ENCODE measurements at regions not wholly inside any gene's neighbourhood (a gene's known extent, or its start where the extent isn't known, plus 50 kb on each side); places are given as distances from the start of the nearest gene placed in this dataset.

- TF ChIP-seq FOXM1 (IDR thresholded peaks at IDR 0.05; ENCODE audit: borderline replicate concordance) = no peak
- no peak for TF ChIP-seq NFRKB (IDR thresholded peaks at IDR 0.05)
- TF ChIP-seq CTBP1 (IDR thresholded peaks at IDR 0.05; ENCODE audit: borderline replicate concordance) = no peak
- TF ChIP-seq PKNOX1 (IDR thresholded peaks at IDR 0.05) = no peak
- TF ChIP-seq FOXK2 (IDR thresholded peaks at IDR 0.05) = no peak
- no peak for TF ChIP-seq HDGF (IDR thresholded peaks at IDR 0.05; ENCODE audit: borderline replicate concordance)
- TF ChIP-seq BHLHE40 (IDR thresholded peaks at IDR 0.05; ENCODE audit: borderline replicate concordance) = no peak
Measured at GRCh38 chr19:30649934-30650614, 277.9 kb downstream of the ZNF536 start.

Measured in HEK293T (cell line).